HAP-1 (cell line): ENCODE measurements at regions not wholly inside any gene's neighbourhood (a gene's known extent, or its start where the extent isn't known, plus 50 kb on each side); places are given as distances from the start of the nearest gene placed in this dataset.

Source experiments
- DNase-seq, 2 experiments: peaks; one replicate each; pipeline ENCODE4 v3.0.0-alpha.2; 2016 to 2020; ENCODE audit warnings: low spot score in 2 of 2
- H3K27me3 ChIP-seq: fragments of 250-450 bp; sonication (Bioruptor Pico); 2 replicates; pipeline ENCODE4 v1.5.1; 2020; ENCODE audit warnings: low read depth, mild to moderate bottlenecking, moderate library complexity
- H3K36me3 ChIP-seq: fragments of 250-450 bp; sonication (Bioruptor Pico); replicated peaks from 2 replicates; pipeline ENCODE4 v1.5.1; 2020; ENCODE audit warnings: mild to moderate bottlenecking
- H3K4me1 ChIP-seq: fragments of 250-450 bp; sonication (Bioruptor Pico); 2 replicates; pipeline ENCODE4 v1.5.1; 2020; ENCODE audit warnings: mild to moderate bottlenecking
- H3K4me3 ChIP-seq: fragments of 250-450 bp; sonication (Bioruptor Pico); 2 replicates; pipeline ENCODE4 v1.5.1; 2020; ENCODE audit warnings: mild to moderate bottlenecking, moderate library complexity
- H3K9me3 ChIP-seq: fragments of 250-450 bp; sonication (Bioruptor Pico); 2 replicates; pipeline ENCODE4 v1.5.1; 2020; ENCODE audit warnings: mild to moderate bottlenecking, moderate library complexity
- in situ Hi-C: fragments of 300-500 bp; cut with MboI; formaldehyde crosslinking; loops from 3 replicates; pipeline ENCODE4 v1.14.3; 2020; ENCODE audit warnings: low sequenced_read_pairs, inconsistent platforms, mixed read lengths

DNA sequence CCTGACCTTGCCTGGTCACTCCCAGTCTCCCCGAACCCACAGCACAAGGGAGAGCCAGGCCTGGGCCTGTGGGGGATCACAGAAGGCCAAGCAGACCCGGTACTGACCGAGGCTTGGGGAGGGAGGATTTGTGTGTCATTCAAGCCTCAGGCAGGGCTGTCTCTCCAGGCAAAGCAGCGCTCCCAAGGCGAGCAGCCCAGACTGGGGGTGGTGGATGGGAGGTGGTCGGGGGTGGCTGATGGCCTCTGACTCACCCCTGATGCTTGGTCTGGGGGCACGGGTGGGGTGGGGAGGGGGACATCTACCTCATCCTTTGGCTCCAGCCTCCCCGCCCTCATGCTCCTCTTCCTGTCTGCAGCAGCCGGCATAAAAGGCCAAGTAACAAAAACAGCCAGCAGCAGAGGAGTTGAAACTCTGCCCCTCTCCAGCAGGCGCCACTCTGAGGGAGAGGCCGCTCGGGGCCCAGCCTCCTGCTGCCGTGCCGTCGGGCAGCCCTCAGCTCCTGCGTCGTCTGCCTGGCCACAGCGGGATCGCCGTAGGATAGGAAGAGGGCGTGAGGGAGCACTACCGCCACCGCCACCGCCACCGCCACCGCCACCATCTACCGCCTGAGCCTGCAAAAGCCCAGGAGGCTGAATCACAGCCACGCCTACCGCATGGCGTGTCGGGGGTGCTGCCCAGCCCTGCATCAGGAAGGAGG is 166.0 kb downstream of the OLFM1 start:
- Histone ChIP-seq H3K4me1 (no peaks in the 10 kb centered on the region), H3K36me3 (no peaks in the 10 kb centered on the region), H3K9me3 (no peaks in the 10 kb centered on the region), H3K4me3 (no peak overlapping the region), H3K27me3 (no peaks in the 10 kb centered on the region)
- no peak for DNase-seq
- in situ Hi-C loops: no loop called here

DNA sequence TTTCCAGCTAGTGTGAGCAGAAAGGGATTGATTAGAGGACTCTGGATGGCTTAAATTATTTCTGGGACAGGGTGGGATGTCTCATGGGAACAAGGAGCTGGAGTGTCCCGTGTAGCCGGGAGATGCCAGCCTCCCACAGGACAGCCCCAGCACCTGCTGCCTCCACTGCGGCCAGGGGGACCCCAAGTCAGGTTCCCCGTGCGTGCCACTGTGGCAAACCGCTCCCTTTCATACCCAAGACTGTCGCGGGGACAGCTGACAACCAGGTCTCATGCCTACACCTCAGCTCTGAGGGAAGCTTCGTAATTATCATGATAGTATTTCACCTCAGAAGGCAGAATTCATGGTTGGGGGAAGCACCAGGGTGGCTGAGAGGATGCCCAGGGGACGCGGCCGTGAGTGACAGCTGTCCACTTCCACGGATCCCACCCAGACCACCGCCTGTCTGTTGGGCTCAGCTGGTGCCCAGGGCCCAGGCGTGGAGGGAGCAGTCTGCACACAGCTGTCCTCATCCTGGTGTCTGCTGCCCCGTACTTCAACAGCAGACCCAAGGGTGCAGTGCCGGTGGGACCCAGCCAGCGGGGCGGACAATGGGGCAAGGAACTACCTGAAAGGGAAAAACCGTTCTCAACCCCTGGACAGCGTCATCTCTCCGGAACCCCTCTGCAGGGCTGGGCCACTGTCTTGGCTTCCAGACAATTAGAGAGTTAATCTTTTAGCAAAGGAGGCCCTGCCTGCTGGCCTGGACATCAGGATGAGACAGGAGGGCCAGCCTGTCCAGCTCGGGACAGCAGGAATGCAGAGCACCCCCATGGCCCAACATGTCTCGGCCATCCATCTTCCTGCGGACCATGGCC is 166.9 kb downstream of the OLFM1 start:
- Histone ChIP-seq H3K36me3 (no peaks in the 10 kb centered on the region), H3K9me3 (no peaks in the 10 kb centered on the region), H3K4me3 (no peak overlapping the region), H3K4me1 (no peaks in the 10 kb centered on the region), H3K27me3 (no peaks in the 10 kb centered on the region)
- DNase-seq: no peak
- in situ Hi-C loops: no loop called here

DNA sequence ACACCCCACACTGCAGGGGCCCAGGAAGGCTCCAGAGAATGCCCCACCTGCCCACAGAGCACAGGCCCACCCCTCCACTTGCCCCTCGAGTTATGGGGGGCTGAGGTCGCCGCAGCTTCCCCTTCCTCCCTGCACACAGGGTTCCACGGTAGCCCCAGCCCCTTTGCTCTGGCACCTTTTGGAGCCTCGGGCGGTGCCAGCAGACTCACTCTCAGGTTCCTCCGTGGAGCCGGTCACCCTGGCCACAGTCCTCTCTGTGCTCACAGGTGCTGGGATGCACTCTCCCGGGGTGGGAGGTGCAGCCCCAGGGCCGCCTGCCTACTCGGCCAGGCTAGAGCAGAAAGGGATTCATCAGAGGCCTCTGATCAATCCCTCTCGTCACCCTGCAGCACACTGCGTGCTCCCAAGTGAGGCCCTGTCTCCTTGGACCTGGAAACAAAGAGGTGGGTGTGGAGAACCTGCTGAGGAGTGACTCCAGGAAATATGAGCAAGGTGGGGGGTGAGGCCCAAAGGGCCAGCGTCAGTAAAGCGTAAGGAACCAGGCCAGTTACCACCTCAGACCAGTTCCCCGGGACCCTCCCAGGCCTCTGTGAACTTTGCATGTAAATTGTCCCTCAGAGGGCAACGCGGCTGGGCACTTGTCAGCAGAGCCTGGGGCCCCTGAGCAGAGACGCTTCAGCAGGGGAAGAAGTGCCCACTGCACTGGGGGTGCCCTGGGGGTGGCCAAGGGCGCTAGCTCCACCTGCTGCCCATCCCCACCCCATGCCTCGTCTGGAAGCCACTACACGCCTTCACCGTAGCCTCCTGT is 167.8 kb downstream of the OLFM1 start:
- no peak for DNase-seq
- in situ Hi-C loops: no loop called here
- Histone ChIP-seq H3K4me3 (no peak overlapping the region), H3K27me3 (no peaks in the 10 kb centered on the region), H3K36me3 (no peaks in the 10 kb centered on the region), H3K9me3 (no peaks in the 10 kb centered on the region), H3K4me1 (no peaks in the 10 kb centered on the region)

DNA sequence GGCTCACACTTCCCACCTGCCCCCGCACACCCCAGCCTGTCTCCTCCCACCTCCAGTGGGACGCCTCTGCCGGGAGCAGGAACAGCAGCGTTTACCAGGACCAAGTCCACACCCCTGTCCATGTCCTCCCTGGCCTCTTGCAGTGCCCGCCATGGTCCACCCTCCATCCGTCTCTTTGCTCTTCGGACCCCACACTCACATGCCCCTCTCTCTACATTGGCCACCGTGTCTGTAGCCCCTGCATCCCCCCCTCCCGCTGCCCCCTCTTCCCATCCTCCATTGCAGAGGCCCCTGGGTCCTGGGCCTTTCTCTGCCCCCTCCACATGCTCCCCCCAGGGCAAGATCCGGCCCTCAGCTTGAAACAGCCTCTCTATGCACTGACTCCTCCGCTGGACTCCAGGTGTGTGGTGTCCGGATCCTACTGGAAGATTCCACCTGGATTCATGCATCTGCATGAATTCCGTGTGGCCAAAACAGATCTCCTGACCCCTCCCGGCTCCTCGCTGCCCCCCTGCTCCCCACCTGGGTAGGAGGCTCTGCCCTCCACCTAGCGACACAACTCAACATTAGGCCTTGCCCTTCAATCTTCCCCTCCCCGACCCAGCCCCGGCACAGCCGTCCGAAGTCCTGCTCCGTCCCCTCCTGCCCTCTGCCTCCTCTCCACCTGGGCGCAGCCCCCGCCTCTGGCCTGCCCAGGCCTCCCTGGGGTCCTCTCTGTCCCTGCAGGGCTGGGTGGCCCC is 168.5 kb downstream of the OLFM1 start:
- no peaks in the 10 kb centered on the region for H3K27me3 ChIP-seq
- no peaks in the 10 kb centered on the region for H3K36me3 ChIP-seq
- no peak overlapping the region for H3K4me3 ChIP-seq
- DNase-seq: no peak
- no peaks in the 10 kb centered on the region for H3K9me3 ChIP-seq
- in situ Hi-C loops: no loop called here
- no peaks in the 10 kb centered on the region for H3K4me1 ChIP-seq

DNA sequence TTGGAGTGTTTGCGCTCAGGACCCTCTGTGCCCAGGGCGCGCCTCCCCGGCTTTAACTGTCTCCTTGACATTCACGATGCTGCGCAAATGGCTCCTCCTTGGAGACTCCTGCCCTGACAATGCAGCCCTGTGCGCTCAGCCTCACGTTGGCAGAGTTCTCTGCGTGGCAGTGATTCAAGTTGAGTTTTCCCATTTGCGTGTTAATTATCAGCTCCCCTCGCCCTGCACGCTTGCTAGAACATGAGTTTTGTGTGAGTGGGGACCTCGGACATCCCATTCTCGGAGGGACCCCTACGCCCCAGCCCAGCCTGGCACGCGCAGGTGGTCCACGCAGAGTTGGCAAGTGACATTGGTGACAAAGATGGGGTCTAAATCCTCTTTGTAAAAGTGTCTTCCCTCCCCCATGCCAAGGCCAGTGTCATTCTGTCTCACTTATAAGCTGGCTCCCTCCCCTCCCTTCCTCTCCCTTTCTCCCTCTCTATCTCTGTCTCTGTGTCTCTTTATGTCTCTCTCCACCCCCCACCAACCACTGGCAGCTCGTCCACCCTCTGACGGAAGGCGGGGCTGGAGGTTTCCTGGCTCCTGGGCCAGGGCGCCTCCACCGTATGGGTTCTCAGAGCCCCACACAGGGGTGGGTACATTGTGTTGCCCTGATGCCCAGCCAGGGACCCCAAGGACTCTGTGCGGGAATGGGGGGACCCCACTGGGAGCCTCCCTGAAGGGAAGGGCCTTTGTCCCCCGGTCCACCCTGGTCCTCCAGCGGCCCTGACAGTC is 169.3 kb downstream of the OLFM1 start:
- in situ Hi-C loops: no loop called here
- Histone ChIP-seq H3K27me3 (no peaks in the 10 kb centered on the region), H3K9me3 (no peaks in the 10 kb centered on the region), H3K4me1 (no peaks in the 10 kb centered on the region), H3K36me3 (no peaks in the 10 kb centered on the region), H3K4me3 (no peak overlapping the region)
- no peak for DNase-seq

DNA sequence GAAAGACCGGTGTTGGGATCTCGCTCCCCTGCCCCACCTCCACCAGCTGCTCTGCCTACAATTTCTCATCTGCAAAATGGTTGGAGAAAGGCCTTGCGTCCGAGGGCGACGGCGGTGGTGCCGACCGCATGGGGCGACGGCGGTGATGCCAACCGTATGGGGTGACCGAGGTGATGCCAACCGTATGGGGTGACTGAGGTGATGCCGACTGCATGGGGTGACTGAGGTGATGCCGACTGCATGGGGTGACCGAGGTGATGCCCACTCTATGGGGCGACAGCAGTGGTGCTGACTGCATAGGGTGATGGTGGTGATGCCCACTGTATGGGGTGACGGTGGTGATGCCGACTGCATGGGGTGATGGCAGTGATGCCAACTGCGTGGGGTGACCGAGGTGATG is 171.0 kb downstream of the OLFM1 start:
- no peaks in the 10 kb centered on the region for H3K9me3 ChIP-seq
- no peaks in the 10 kb centered on the region for H3K4me1 ChIP-seq
- no peak for DNase-seq
- no peaks in the 10 kb centered on the region for H3K36me3 ChIP-seq
- in situ Hi-C loops: no loop called here
- no peaks in the 10 kb centered on the region for H3K27me3 ChIP-seq
- H3K4me3 ChIP-seq: no peak overlapping the region

DNA sequence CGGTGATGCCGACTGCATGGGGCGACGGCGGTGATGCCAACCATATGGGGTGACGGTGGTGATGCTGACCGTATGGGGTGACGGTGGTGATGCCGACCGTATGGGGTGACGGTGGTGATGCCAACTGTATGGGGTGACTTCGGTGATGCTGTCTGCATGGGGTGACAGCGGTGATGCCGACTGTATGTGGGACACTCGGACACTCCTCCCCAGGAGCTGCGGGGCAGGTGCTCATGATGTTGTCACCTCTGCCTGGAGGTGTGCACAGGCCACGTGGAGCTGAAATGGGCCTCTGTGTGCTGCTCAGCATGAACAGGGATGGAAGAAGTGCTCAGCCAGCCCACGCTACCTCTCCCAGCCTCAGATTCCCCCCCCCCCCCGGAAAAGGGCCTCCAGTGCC is 171.8 kb downstream of the OLFM1 start:
- no peaks in the 10 kb centered on the region for H3K9me3 ChIP-seq
- no peaks in the 10 kb centered on the region for H3K4me1 ChIP-seq
- H3K4me3 ChIP-seq: no peak overlapping the region
- no peak for DNase-seq
- no peaks in the 10 kb centered on the region for H3K36me3 ChIP-seq
- no peaks in the 10 kb centered on the region for H3K27me3 ChIP-seq
- in situ Hi-C loops: no loop called here

DNA sequence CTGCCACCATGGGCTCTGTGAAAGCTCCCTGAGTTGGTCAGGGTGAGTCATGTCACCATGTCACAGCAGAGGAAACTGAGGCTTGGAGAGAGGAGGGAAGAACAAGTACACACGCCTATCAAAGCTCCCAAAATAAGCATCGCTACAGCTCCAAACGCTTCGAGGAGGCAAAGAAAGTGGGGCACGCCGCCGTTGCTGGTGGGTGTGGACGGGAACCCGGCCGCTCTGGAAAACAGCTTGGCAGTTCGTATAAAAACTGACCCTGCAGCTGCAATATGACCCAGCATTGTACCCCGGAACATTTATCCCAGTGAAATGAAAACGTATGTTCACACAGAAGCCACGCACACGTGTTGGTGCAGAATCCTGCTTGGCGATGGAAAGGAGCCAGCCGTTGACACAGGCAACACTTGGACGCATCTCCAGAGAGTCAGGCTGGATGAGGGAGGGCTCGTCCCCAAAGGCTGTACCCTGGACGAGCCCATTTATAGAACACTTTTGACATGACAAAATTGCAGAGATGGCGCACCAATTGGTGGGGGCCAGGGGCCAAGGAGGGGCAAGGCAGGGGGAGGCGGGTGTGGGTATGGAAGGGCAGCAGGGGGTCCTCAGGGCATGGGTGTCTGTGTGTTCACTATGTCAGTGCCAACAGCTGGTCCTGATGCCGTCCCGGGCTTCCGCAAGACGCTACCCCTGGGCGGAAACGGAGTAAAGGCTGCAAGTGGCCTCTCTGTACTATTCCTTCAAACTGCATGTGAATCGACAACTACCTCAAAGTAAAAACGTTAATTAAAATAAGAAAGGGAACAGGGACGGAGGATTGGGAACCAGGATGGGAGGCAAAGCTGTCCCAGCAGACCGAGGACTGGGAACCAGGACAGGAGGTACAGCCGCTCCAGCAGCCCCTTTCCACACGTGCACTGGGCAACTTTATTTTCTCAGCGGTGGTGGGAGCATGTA is 173.0 kb downstream of the OLFM1 start:
- no peak for DNase-seq

DNA sequence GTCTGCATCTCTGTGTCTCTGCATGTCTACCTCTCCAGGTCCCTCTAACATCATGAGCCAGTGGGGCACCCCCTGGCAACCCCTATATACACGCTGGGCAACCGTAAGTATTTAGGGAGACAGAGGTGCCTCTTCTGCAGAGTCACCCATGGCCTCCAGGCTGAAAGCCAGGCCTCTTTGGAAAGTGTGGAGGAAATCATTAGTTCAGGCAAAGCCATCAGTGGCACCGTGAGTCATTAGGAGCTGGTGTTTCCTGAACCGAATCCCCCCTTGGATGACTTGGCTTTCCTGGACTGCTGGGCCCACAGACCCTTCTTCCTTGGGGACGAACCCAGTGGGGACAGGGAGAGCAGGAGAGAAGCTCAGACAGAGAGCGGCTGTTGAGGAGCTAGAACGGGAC is 174.8 kb downstream of the OLFM1 start:
- DNase-seq: no peak
- in situ Hi-C loops: no loop called here

More for the DNA sequence above, 173.0 kb downstream of the OLFM1 start:
- H3K9me3 ChIP-seq: no peaks in the 10 kb centered on the region
- H3K36me3 ChIP-seq: no peaks in the 10 kb centered on the region
- no peaks in the 10 kb centered on the region for H3K4me1 ChIP-seq
- in situ Hi-C loops: no loop called here
- no peaks in the 10 kb centered on the region for H3K27me3 ChIP-seq
- H3K4me3 ChIP-seq: no peak overlapping the region

DNA sequence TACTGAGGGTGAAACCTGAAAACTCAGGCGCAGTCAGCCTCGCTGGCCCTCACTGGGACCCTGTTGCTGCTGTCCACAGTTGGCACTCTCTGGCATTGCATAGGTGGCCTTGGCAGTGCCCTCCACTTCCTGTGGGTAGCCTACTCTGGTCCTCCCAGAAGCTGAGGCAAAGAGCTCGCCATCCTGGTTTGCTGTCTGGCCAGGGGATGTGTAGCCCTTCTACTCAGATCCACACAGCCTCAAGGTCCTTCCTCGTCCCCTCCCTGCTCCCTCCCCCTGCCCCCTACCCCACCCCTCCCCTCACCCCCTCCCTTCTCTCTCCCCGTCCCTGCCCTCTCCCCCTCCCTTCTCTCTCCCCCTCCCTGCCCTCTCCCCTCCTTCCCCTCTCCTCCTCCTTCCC is 176.0 kb downstream of the OLFM1 start:
- no peak for DNase-seq
- Histone ChIP-seq H3K9me3 (no peaks in the 10 kb centered on the region), H3K27me3 (no peaks in the 10 kb centered on the region), H3K36me3 (no peaks in the 10 kb centered on the region), H3K4me1 (no peaks in the 10 kb centered on the region), H3K4me3 (no peak overlapping the region)
- in situ Hi-C loops: no loop called here

More for the DNA sequence above, 174.8 kb downstream of the OLFM1 start:
- Histone ChIP-seq H3K9me3 (no peaks in the 10 kb centered on the region), H3K4me3 (no peak overlapping the region), H3K27me3 (no peaks in the 10 kb centered on the region), H3K4me1 (no peaks in the 10 kb centered on the region), H3K36me3 (no peaks in the 10 kb centered on the region)

DNA sequence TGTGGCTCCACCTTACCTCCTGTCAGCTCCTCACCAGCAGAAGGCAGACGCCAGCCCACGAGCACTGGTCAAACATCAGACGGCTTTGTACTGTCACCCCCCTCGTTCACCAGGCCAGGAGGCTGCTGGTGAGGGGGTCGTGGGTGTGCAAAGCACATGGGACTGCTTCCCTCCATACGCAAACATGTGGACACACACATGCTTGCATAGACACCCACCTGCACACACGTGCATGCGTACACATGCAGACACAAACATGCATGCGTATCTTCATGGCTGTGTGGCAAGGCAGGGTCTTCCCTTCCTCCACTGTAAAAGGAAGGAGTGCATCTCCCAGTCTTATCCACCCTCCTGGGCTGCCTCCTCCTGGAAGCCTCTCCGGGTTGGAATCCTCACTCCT is 178.5 kb downstream of the OLFM1 start:
- DNase-seq: no peak
- in situ Hi-C loops: no loop called here
- Histone ChIP-seq H3K36me3 (no peaks in the 10 kb centered on the region), H3K4me1 (no peaks in the 10 kb centered on the region), H3K9me3 (no peaks in the 10 kb centered on the region; the same call in 1 of the 2 replicates), H3K27me3 (no peaks in the 10 kb centered on the region), H3K4me3 (no peak overlapping the region)

DNA sequence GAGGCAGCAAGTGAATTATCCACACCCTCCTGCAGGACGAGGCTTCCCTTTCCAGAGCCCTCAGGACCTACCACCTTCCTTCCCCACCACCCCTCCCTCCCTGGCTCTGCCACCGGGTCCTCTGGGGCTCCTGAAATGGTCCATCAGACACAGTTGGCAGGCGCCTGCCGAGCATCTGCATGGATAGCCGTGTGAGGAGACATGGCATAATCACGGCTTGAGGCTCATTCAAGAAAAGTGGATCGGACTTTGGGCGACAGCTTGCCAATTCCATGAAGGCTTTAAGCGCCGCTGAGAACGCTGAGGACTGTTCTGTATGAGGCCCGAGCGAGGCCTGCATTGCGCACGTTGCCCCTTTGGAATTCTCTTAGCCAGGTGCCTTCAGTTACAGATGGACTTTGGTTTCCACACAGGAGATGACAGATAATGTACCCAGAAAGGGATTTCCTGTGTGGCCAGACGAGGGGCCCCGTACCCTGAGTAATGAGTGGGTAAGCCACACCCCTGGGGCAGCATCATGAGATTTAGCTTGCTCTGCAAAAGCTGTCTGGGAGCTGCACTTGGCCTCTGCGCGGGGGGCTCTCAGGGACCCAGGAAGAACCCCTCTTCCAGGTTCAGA is 179.8 kb downstream of the OLFM1 start:
- no peaks in the 10 kb centered on the region; the same call in 1 of the 2 replicates for H3K9me3 ChIP-seq
- no peak for DNase-seq
- no peak overlapping the region for H3K4me3 ChIP-seq
- H3K36me3 ChIP-seq: no peaks in the 10 kb centered on the region
- H3K27me3 ChIP-seq: no peaks in the 10 kb centered on the region
- H3K4me1 ChIP-seq: no peaks in the 10 kb centered on the region
- in situ Hi-C loops: no loop called here
